ENCODE measurements at regions not wholly inside any gene's neighbourhood (a gene's known extent, or its start where the extent isn't known, plus 50 kb on each side); places are given as distances from the start of the nearest gene placed in this dataset.
"Not testable (repeated sequence)": the region's sequence is repeated elsewhere in the genome, so short reads cannot be mapped to it uniquely, and the experiment has no call there.

- Mint-ChIP-seq H3K27ac (no peak overlapping the region), H3K36me3 (ENCODE audit: low read depth) (no peaks in the 10 kb centered on the region), H3K4me3 (no peak overlapping the region), H3K9me3 (no peaks in the 10 kb centered on the region), H3K4me1 (ENCODE audit: low read depth) (no peaks in the 10 kb centered on the region), H3K27me3 (ENCODE audit: insufficient read depth) (no peaks in the 10 kb centered on the region)
- intact Hi-C loops (cut with micrococcal nuclease): no loop called here
- no peak for DNase-seq (ENCODE audit: low spot score)
These were observed 55.0 kb upstream of the PPP1R2C start for GRCh38 chrX:42832764-42833549.

- H3K36me3 Mint-ChIP-seq (ENCODE audit: low read depth); H3K27me3 Mint-ChIP-seq (ENCODE audit: insufficient read depth); H3K4me1 Mint-ChIP-seq (ENCODE audit: low read depth); H3K4me3 Mint-ChIP-seq; H3K9me3 Mint-ChIP-seq; DNase-seq (ENCODE audit: low spot score); intact Hi-C loops (cut with micrococcal nuclease); H3K27ac Mint-ChIP-seq: not testable (repeated sequence)
These were observed 55.6 kb upstream of the PPP1R2C start for GRCh38 chrX:42833550-42833940.

GRCh38 chrX:42837101-42837726 is 59.3 kb upstream of the PPP1R2C start:
- intact Hi-C loops (cut with micrococcal nuclease): no loop called here
- Mint-ChIP-seq H3K9me3 (no peaks in the 10 kb centered on the region), H3K36me3 (ENCODE audit: low read depth) (no peaks in the 10 kb centered on the region), H3K4me3 (no peak overlapping the region), H3K4me1 (ENCODE audit: low read depth) (no peaks in the 10 kb centered on the region), H3K27me3 (ENCODE audit: insufficient read depth) (no peaks in the 10 kb centered on the region), H3K27ac (no peak overlapping the region)
- DNase-seq (ENCODE audit: low spot score): no peak

GRCh38 chrX:42837747-42838146 is 59.8 kb upstream of the PPP1R2C start:
- intact Hi-C loops (cut with micrococcal nuclease): no loop called here
- Mint-ChIP-seq H3K36me3 (ENCODE audit: low read depth) (no peaks in the 10 kb centered on the region), H3K27ac (no peak overlapping the region), H3K27me3 (ENCODE audit: insufficient read depth) (no peaks in the 10 kb centered on the region), H3K4me1 (ENCODE audit: low read depth) (no peaks in the 10 kb centered on the region), H3K4me3 (no peak overlapping the region), H3K9me3 (no peaks in the 10 kb centered on the region)
- no peak for DNase-seq (ENCODE audit: low spot score)

- H3K27ac Mint-ChIP-seq: no peak overlapping the region
- H3K27me3 Mint-ChIP-seq (ENCODE audit: insufficient read depth): no peaks in the 10 kb centered on the region
- H3K9me3 Mint-ChIP-seq: no peaks in the 10 kb centered on the region
- H3K4me1 Mint-ChIP-seq (ENCODE audit: low read depth): no peaks in the 10 kb centered on the region
- no peaks in the 10 kb centered on the region for H3K36me3 Mint-ChIP-seq (ENCODE audit: low read depth)
- H3K4me3 Mint-ChIP-seq: no peak overlapping the region
- intact Hi-C loops (cut with micrococcal nuclease): no loop called here
- no peak for DNase-seq (ENCODE audit: low spot score)
These were observed 61.7 kb upstream of the PPP1R2C start for GRCh38 chrX:42839632-42840031.

GRCh38 chrX:42846741-42847140 is 68.8 kb upstream of the PPP1R2C start:
- DNase-seq (ENCODE audit: low spot score): no peak
- Mint-ChIP-seq H3K4me3 (no peak overlapping the region), H3K27ac (no peak overlapping the region), H3K9me3 (peaks cover 8% of the 10 kb centered on the region), H3K4me1 (ENCODE audit: low read depth) (no peaks in the 10 kb centered on the region), H3K27me3 (ENCODE audit: insufficient read depth) (no peaks in the 10 kb centered on the region), H3K36me3 (ENCODE audit: low read depth) (peaks cover 3% of the 10 kb centered on the region)
- intact Hi-C loops (cut with micrococcal nuclease): no loop called here

- intact Hi-C loops (cut with micrococcal nuclease): no loop called here
- H3K4me3 Mint-ChIP-seq: no peak overlapping the region
- no peaks in the 10 kb centered on the region for H3K4me1 Mint-ChIP-seq (ENCODE audit: low read depth)
- H3K27ac Mint-ChIP-seq: no peak overlapping the region
- no peak for DNase-seq (ENCODE audit: low spot score)
- H3K27me3 Mint-ChIP-seq (ENCODE audit: insufficient read depth): no peaks in the 10 kb centered on the region
- no peaks in the 10 kb centered on the region for H3K9me3 Mint-ChIP-seq
- H3K36me3 Mint-ChIP-seq (ENCODE audit: low read depth): no peaks in the 10 kb centered on the region
These were observed 77.3 kb upstream of the PPP1R2C start for GRCh38 chrX:42855259-42855658.

GRCh38 chrX:42857766-42858165 is 79.8 kb upstream of the PPP1R2C start:
- Mint-ChIP-seq H3K27ac (no peak overlapping the region), H3K36me3 (ENCODE audit: low read depth) (no peaks in the 10 kb centered on the region), H3K4me1 (ENCODE audit: low read depth) (no peaks in the 10 kb centered on the region), H3K4me3 (no peak overlapping the region), H3K9me3 (no peaks in the 10 kb centered on the region), H3K27me3 (ENCODE audit: insufficient read depth) (no peaks in the 10 kb centered on the region)
- no peak for DNase-seq (ENCODE audit: low spot score)
- intact Hi-C loops (cut with micrococcal nuclease): no loop called here

GRCh38 chrX:42869011-42869410 is 91.0 kb upstream of the PPP1R2C start:
- Mint-ChIP-seq H3K36me3 (ENCODE audit: low read depth) (no peaks in the 10 kb centered on the region), H3K27ac (no peak overlapping the region), H3K9me3 (peaks cover 4% of the 10 kb centered on the region)

GRCh38 chrX:42869659-42870476 is 91.9 kb upstream of the PPP1R2C start:
- no peak overlapping the region for H3K27ac Mint-ChIP-seq
- DNase-seq (ENCODE audit: low spot score): no peak
- intact Hi-C loops (cut with micrococcal nuclease): no loop called here
- no peaks in the 10 kb centered on the region for H3K36me3 Mint-ChIP-seq (ENCODE audit: low read depth)
- peaks cover 4% of the 10 kb centered on the region for H3K9me3 Mint-ChIP-seq
- H3K27me3 Mint-ChIP-seq (ENCODE audit: insufficient read depth): no peaks in the 10 kb centered on the region
- H3K4me1 Mint-ChIP-seq (ENCODE audit: low read depth): peaks cover 10% of the 10 kb centered on the region
- H3K4me3 Mint-ChIP-seq: no peak overlapping the region

More at GRCh38 chrX:42869011-42869410, 91.0 kb upstream of the PPP1R2C start:
- Mint-ChIP-seq H3K4me1 (ENCODE audit: low read depth) (peaks cover 10% of the 10 kb centered on the region), H3K4me3 (no peak overlapping the region), H3K27me3 (ENCODE audit: insufficient read depth) (no peaks in the 10 kb centered on the region)
- no peak for DNase-seq (ENCODE audit: low spot score)
- intact Hi-C loops (cut with micrococcal nuclease): no loop called here

- no peak for DNase-seq (ENCODE audit: low spot score)
- peaks cover 7% of the 10 kb centered on the region for H3K9me3 Mint-ChIP-seq
- H3K27me3 Mint-ChIP-seq (ENCODE audit: insufficient read depth): no peaks in the 10 kb centered on the region
- H3K27ac Mint-ChIP-seq: no peak overlapping the region
- intact Hi-C loops (cut with micrococcal nuclease): no loop called here
- H3K4me1 Mint-ChIP-seq (ENCODE audit: low read depth): no peaks in the 10 kb centered on the region
- H3K4me3 Mint-ChIP-seq: no peak overlapping the region
- no peaks in the 10 kb centered on the region for H3K36me3 Mint-ChIP-seq (ENCODE audit: low read depth)
These were observed 108.6 kb upstream of the PPP1R2C start for GRCh38 chrX:42886519-42886918.

- peaks cover 2% of the 10 kb centered on the region for H3K36me3 Mint-ChIP-seq (ENCODE audit: low read depth)
- no peak for DNase-seq (ENCODE audit: low spot score)
- no peaks in the 10 kb centered on the region for H3K27me3 Mint-ChIP-seq (ENCODE audit: insufficient read depth)
- H3K27ac Mint-ChIP-seq: no peak overlapping the region
- no peak overlapping the region for H3K4me3 Mint-ChIP-seq
- intact Hi-C loops (cut with micrococcal nuclease): no loop called here
- no peaks in the 10 kb centered on the region for H3K9me3 Mint-ChIP-seq
- H3K4me1 Mint-ChIP-seq (ENCODE audit: low read depth): no peaks in the 10 kb centered on the region
These were observed 123.0 kb upstream of the PPP1R2C start for GRCh38 chrX:42900947-42901346.

- Mint-ChIP-seq H3K36me3 (ENCODE audit: low read depth) (peaks cover 2% of the 10 kb centered on the region), H3K4me3 (no peak overlapping the region), H3K9me3 (no peaks in the 10 kb centered on the region), H3K4me1 (ENCODE audit: low read depth) (no peaks in the 10 kb centered on the region), H3K27me3 (ENCODE audit: insufficient read depth) (no peaks in the 10 kb centered on the region), H3K27ac (no peak overlapping the region)
- no peak for DNase-seq (ENCODE audit: low spot score)
- intact Hi-C loops (cut with micrococcal nuclease): no loop called here
These were observed 124.5 kb upstream of the PPP1R2C start for GRCh38 chrX:42902513-42902912.
